SK-MEL-5 (cell line): ENCODE measurements at regions not wholly inside any gene's neighbourhood (a gene's known extent, or its start where the extent isn't known, plus 50 kb on each side); places are given as distances from the start of the nearest gene placed in this dataset.

Source experiments
- DNase-seq: peaks from one replicate; pipeline ENCODE4 v3.0.0-alpha.2; 2016; ENCODE audit warnings: low read depth, low spot score
- in situ Hi-C: cut with HindIII; loops from 2 replicates; pipeline ENCODE4 v1.10.0; 2016; ENCODE audit warnings: low sequenced_read_pairs, high pct_unique_total_duplicates, low pct_unique_long_range_greater_than_20kb

DNA sequence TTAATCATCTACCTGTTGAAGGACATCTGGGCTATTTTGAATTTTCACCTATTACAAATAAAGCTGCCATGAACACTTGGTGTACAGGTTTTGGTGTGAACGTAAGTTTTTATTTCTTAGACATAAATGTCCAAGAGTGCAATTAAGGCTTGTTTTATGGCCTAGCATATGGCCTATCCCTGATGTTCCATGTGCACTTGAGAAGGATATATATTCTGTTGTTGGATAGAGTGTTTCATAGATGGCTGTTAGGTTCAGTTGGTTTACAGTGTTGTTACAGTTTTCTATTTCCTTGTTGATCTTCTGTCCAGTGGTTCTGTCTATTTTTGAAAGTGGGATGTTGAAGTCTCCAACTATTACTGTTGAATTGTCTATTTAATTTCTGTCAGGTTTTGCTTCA lies 61.2 kb upstream of the NFASC start:
- DNase-seq, result no peak
- in situ Hi-C loops, result no loop called here

DNA sequence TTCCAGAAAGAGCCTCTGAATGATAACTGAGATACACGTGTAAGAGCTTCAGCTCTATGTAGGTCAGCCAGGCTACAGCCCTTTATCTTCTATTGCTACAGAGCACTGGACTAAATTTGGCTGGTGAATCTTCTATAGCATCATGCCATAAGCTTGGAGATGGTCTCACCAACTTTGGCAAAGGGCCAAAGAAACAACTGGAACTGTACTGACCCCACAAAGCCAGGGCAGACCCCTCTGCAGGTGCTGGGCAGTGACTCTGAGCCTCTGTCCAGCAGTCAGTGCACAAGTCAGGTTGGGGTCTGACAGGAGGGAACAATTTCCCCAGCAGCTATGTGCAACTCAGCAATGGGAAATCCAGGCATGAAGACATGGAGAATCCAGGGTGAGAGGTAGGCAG lies 57.8 kb upstream of the NFASC start:
- in situ Hi-C loops, result no loop called here
- DNase-seq, result no peak

DNA sequence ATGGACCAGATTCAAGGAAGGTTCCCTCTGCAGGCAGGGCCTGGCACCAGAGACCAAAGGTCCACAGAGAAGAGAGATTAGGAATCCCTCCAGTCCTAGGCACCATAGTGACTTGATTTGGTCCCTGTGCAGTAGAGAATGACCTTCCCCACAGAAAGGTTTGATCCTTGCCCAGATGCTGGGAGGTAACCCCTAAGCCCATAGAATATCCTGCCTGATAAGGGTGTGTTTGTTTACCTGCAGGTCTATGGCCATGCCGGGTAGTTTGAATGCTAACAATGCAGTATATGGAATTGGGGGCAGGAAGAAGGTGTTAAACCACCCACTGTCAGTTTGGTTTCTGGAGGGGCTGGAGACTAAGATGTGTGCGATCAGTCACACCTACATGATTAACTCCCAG lies 57.1 kb upstream of the NFASC start:
- no peak for DNase-seq
- in situ Hi-C loops, result no loop called here

DNA sequence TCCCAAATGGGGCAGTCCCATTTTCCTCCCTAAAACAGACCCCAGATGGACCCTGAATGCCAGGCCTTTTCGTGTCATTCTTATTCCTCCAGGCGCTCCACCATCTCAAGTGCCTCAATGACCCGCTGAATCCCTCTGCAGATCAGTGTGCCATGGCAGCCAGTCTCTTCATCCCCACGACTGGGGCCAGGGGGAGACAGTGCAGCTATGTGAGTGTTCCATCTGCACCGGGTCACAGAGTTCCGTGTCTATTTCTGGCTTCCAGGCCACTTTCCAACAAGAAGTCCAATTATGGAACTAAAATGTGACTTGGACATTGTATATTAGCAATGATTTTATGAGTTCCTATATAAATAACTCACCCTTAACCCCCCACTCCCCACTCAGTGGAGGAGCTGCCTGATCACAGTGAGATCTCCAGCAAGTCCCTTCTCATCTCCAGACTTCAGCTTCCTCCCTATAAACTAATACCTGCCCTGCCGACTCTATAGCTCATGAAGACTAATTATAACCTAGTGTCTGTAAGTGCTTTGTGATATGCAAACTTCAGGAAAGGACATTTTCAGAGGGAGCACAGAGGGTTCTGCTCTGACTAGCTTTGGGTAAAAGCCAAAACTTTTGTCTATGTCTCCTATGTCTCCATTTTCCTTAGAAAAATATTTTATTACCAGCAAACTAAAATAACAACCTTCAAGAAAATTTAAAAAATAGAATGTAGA lies 56.3 kb upstream of the NFASC start:
- in situ Hi-C loops, result no loop called here
- DNase-seq, result no peak

DNA sequence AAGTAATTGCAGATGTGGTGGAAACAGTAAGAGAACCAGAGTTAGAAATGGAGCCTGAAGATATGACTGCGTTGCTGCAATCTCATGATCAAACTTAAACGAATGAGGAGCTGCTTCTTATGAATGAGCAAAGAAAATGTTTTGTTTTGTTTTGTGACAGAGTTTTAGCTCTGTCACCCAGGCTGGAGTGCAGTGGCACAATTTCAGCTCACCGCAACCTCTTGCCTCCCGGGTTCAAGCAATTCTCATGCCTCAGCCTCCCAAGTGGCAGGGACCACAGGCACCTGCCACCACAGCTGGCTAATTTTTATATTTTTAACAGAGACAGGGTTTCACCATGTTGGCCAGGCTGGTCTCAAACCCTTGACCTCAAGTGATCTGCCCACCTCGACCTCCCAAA lies 53.3 kb upstream of the NFASC start:
- in situ Hi-C loops, result no loop called here
- DNase-seq, result no peak

DNA sequence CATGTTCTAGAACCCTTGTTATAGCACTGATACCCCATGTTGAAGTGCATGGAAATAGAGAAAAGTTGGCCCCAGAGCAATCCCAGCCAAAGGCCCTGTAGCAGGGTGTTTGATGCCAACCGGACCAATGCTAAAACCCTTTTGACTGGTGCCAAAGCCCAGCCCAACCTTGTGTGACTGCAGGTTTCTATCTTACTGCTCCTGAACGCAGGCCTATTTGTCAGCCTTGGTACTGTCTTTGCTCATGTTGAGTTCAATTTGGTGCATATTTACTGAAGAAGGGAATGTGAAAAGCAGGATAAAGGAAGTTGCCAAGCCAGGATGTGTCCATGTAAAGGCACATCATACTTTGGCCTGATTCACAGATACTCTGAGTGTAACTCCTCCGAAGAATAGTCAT lies 51.7 kb upstream of the NFASC start:
- in situ Hi-C loops, result no loop called here
- no peak for DNase-seq

DNA sequence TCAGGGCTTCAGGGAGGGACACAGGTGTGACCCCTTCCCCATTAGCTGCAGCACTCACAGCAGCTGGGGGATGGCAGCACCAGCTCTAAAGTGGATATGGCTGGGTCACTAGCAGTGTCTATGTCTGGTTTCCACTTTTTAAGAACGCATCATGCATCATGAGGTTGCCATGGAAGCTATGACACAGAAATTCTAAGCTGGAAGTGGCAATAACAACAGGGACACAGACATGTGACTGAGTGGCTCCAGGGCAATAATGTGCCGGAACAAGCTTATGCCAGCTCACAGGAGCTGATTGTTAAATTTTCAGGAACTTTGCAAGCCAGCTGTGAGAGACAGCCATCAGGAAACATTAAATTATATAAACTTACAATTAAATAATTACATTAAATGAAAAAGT lies 51.2 kb upstream of the NFASC start:
- in situ Hi-C loops, result no loop called here
- peak; percentile 16 for DNase-seq
